GM12892 (cell line): ENCODE measurements at regions not wholly inside any gene's neighbourhood (a gene's known extent, or its start where the extent isn't known, plus 50 kb on each side); places are given as distances from the start of the nearest gene placed in this dataset.
"Not testable (repeated sequence)": the region's sequence is repeated elsewhere in the genome, so short reads cannot be mapped to it uniquely, and the experiment has no call there.

ENCODE experiments used
- DNase-seq: peaks from one replicate; pipeline ENCODE4 v3.0.0; 2011; ENCODE audit not compliant: insufficient read length
- FAIRE-seq: peaks from 2 replicates; lab custom pipeline; 2011; peaks lifted over from hg19 to GRCh38; lab: Jason Lieb, UNC
- POLR2A ChIP-seq: IDR thresholded peaks from 2 replicates; pipeline ENCODE4 v1.6.1; 2011; ENCODE audit warnings: low read depth, low read length, control low read depth
- POLR2AphosphoS5 ChIP-seq: IDR thresholded peaks from 2 replicates; pipeline ENCODE4 v1.6.1; 2011; ENCODE audit warnings: low read depth, low read length, control low read depth
- TAF1 ChIP-seq: IDR thresholded peaks from 2 replicates; pipeline ENCODE4 v1.6.1; 2011; ENCODE audit warnings: low read depth, mild to moderate bottlenecking, control low read depth, low read length, borderline replicate concordance

DNA sequence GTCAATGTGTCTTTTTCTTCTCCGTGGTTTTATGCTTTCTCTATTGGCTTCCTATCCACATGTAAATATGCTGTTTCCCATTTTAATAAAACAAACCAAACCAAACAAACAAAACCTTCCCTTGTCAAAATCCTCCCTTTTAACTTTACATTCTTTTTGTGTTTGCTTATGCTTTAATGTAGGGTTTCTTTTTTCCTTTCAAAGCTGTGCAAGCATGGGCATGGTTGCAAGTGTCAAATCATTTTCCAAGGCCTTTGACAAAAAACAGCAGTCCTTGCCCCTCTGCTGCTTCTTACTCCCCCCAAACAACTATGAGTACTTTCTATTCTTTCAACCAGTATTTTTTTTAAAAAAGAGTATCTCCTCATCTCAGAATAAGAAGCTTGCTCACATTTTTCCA is 66.0 kb upstream of the ACYP2 start:
- FAIRE-seq = no peak
- no peak for DNase-seq
- no peak for TF ChIP-seq TAF1
- TF ChIP-seq POLR2AphosphoS5 = no peak
- TF ChIP-seq POLR2A = no peak

DNA sequence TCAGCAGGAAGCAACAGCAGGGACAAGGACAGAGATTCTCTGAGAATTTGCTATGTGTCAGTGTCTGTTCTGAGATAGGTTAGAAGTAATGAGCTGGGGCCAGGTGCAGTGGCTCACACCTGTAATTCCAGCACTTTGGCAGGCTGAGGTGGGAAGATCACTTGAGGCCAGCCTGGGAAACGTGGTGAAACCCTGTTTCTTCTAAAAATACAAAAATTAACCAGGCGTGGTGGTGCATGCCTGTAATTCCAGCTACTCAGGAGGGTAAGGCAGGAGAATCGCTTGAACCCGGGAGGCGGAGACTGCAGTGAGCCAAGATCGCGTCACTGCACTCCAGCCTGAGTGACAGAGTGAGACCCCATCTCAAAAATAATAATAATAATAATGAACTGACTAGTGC is 66.5 kb upstream of the ACYP2 start:
- DNase-seq, FAIRE-seq: not testable (repeated sequence)

DNA sequence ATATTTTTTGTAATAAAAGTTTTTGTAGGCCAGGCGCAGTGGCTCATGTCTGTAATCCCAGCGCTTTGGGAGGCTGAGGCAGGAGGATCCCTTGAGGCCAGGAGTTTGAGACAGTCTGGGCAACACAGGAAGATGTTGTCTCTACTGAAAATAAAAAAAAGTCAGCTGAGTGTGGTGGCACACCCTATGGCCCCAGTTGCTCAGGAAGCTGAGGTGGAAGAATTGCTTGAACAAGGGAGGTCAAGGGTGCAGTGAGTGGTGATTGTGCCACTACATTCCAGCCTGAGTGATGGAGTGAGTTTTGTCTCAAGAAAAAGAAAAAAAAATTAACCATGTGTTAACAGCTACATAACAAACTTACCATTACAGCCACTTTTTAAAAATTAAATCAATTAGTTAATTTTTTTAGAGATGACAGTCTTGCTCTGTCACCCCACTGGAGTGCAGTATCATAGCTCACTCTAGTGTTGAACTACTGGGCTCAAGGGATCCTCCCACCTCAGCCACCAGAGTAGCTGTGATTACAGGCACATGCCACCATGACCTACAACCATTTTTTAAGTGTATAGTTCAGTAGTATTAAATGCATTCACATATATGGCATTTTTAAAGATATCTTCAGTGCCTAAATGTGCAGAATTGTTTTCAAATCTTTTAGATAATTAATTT is 67.2 kb upstream of the ACYP2 start:
- TF ChIP-seq POLR2A = no peak
- no peak for TF ChIP-seq POLR2AphosphoS5
- no peak for TF ChIP-seq TAF1
- DNase-seq = no peak
- FAIRE-seq = no peak

DNA sequence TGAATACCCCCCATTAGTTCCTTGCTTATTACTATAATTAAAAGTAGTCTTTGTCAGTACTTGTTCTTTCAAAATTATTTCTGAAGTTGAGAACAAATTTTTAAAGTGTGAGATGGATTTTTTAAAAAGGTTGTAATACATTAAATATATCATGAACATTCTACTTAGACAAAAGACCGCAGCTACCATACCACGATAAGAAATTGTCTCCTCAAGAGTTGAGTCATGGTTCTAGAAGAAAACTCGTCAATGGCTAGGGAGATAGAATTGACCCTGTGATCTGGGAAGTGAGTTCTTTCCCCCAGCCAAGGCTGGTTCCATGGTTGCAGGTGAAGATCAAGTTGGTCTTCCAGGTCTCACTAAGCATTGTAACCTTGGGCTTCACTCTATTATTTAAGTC is 67.8 kb upstream of the ACYP2 start:
- FAIRE-seq (no peak), DNase-seq (no peak)
- no peak for TF ChIP-seq POLR2AphosphoS5

GRCh38 chr2:54047091-54047490 is 68.3 kb upstream of the ACYP2 start:
- FAIRE-seq (no peak), DNase-seq (no peak)
- no peak for TF ChIP-seq POLR2AphosphoS5
- TF ChIP-seq POLR2A = no peak
- no peak for TF ChIP-seq TAF1

- DNase-seq (no peak), FAIRE-seq (no peak)
- TF ChIP-seq TAF1 = no peak
- TF ChIP-seq POLR2AphosphoS5 = no peak
These were observed 72.3 kb upstream of the PSME4 start for GRCh38 chr2:54042897-54043620.

GRCh38 chr2:54042341-54042740 is 71.5 kb upstream of the PSME4 start:
- no peak for DNase-seq
- no peak for TF ChIP-seq POLR2A
- no peak for TF ChIP-seq POLR2AphosphoS5
- no peak for TF ChIP-seq TAF1
- FAIRE-seq = no peak

DNA sequence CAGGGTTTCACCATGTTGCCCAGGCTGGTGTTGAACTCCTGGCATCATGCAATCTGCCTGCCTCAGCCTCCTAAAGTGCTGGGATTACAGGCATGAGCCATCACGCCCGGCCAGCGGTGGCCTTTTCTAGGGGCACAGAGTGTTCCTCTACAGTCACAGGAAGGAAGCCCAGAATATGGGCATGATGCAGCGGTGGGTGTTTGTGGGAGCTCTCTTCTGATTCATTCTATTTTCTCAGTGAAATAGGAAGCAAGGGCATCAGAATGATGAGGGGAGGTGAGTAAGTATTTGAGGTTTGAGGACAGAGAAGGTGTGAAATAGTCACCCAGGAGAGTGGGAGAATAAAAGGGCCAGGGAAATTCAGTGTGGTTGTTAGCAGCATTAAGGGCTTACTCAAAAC is 70.3 kb upstream of the PSME4 start:
- FAIRE-seq (no peak), DNase-seq (no peak)
- no peak for TF ChIP-seq POLR2A

DNA sequence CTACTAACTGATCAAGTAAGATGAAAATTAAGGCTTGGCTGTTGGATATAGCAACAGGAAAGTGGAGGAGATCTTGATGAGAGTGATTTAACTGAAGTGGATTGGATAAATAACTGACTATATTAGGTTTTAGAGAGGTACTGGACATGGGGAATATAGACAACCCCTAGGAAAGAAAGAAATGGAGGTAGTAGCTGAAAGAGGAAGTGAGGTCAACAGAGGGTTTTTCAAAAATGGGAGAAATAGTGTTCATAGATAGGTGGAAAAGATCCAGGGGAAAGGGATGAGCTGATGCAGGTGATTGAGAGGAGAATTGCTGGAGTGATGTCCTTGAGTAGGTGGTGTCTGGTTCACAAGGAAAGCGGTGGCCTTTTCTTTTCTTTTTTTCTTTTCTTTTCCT is 69.9 kb upstream of the PSME4 start:
- no peak for FAIRE-seq
- TF ChIP-seq TAF1 = no peak
- no peak for TF ChIP-seq POLR2AphosphoS5
- TF ChIP-seq POLR2A = no peak
- DNase-seq = no peak

GRCh38 chr2:54040250-54040649 is 69.5 kb upstream of the PSME4 start:
- TF ChIP-seq TAF1 (no peak), POLR2AphosphoS5 (no peak)
- no peak for DNase-seq
- no peak for FAIRE-seq

DNA sequence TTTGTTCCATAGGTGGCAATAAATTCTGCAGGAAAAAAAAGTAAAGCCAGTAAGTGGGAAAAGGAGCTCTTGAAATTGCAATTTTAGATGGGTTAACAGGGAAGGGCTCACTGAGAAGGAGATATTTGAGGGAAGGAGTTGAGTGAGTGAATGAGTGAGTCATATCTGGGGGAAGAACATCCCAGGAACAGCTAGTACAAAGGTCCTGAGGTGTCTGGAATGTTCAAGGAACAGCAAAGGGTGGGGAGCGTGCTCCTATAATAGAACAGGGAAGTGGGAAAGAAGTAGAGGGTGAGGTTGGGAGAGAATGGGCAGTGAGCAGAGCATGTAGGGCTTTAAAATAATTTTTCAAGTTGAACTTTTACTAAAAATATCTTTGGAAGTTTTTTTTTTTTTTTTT is 68.0 kb upstream of the PSME4 start:
- TF ChIP-seq TAF1 = no peak
- no peak for TF ChIP-seq POLR2AphosphoS5
- TF ChIP-seq POLR2A = no peak
- FAIRE-seq (no peak), DNase-seq (no peak)

GRCh38 chr2:54031288-54031687 is 60.5 kb upstream of the PSME4 start:
- not testable (repeated sequence) for DNase-seq, FAIRE-seq

GRCh38 chr2:54030806-54031205 is 60.0 kb upstream of the PSME4 start:
- no peak for FAIRE-seq
- TF ChIP-seq TAF1 (no peak), POLR2AphosphoS5 (no peak), POLR2A (no peak)
- no peak for DNase-seq
